Osteocyte (in vitro differentiated cells): ENCODE measurements at regions not wholly inside any gene's neighbourhood (a gene's known extent, or its start where the extent isn't known, plus 50 kb on each side); places are given as distances from the start of the nearest gene placed in this dataset.

Experiments used
- DNase-seq: peaks from one replicate; pipeline ENCODE4 v3.0.0; 2021; ENCODE audit warnings: mixed read lengths; ENCODE audit not compliant: unreplicated experiment; ENCODE audit errors: extremely low spot score
- H3K27ac Mint-ChIP-seq: one replicate; pipeline ENCODE4 v1.8.0; 2021; ENCODE audit warnings: mild to moderate bottlenecking, mixed read lengths; ENCODE audit not compliant: unreplicated experiment
- H3K27me3 Mint-ChIP-seq: one replicate; pipeline ENCODE4 v1.8.0; 2021; ENCODE audit warnings: mixed read lengths; ENCODE audit not compliant: unreplicated experiment
- H3K36me3 Mint-ChIP-seq: one replicate; pipeline ENCODE4 v1.8.0; 2021; ENCODE audit warnings: mixed read lengths; ENCODE audit not compliant: unreplicated experiment
- H3K4me1 Mint-ChIP-seq: one replicate; pipeline ENCODE4 v1.8.0; 2021; ENCODE audit warnings: mixed read lengths; ENCODE audit not compliant: unreplicated experiment
- H3K4me3 Mint-ChIP-seq: one replicate; pipeline ENCODE4 v1.8.0; 2021; ENCODE audit warnings: mild to moderate bottlenecking, moderate library complexity, mixed read lengths; ENCODE audit not compliant: unreplicated experiment
- H3K9me3 Mint-ChIP-seq: one replicate; pipeline ENCODE4 v1.8.0; 2021; ENCODE audit warnings: mixed read lengths; ENCODE audit not compliant: unreplicated experiment
- CTCF ChIP-seq: fragments of 200-600 bp; sonication (generic); IDR thresholded peaks from 2 replicates; pipeline ENCODE4 v1.5.0; 2021; ENCODE audit warnings: antibody characterized with exemption, mild to moderate bottlenecking, moderate library complexity

- no peak overlapping the region for H3K4me3 Mint-ChIP-seq
- no peak for TF ChIP-seq CTCF
- H3K4me1 Mint-ChIP-seq: peaks cover 5% of the 10 kb centered on the region
- no peaks in the 10 kb centered on the region for H3K9me3 Mint-ChIP-seq
- no peaks in the 10 kb centered on the region for H3K36me3 Mint-ChIP-seq
- H3K27ac Mint-ChIP-seq: no peak overlapping the region
- no peak for DNase-seq
- H3K27me3 Mint-ChIP-seq: no peaks in the 10 kb centered on the region
Observed at GRCh38 chr13:48852911-48853727, 122.6 kb upstream of the FNDC3A start.

- Mint-ChIP-seq H3K27me3 (no peaks in the 10 kb centered on the region), H3K9me3 (no peaks in the 10 kb centered on the region), H3K4me1 (peaks cover 5% of the 10 kb centered on the region), H3K4me3 (no peak overlapping the region), H3K27ac (no peak overlapping the region), H3K36me3 (no peaks in the 10 kb centered on the region)
- no peak for TF ChIP-seq CTCF
- DNase-seq: no peak
Observed at GRCh38 chr13:48853728-48854102, 122.0 kb upstream of the FNDC3A start.

GRCh38 chr13:48857576-48857975 lies 118.1 kb upstream of the FNDC3A start:
- no peaks in the 10 kb centered on the region for H3K9me3 Mint-ChIP-seq
- DNase-seq: no peak
- TF ChIP-seq CTCF: no peak
- H3K36me3 Mint-ChIP-seq: no peaks in the 10 kb centered on the region
- H3K4me3 Mint-ChIP-seq: no peak overlapping the region
- peaks cover 3% of the 10 kb centered on the region for H3K27me3 Mint-ChIP-seq
- no peak overlapping the region for H3K27ac Mint-ChIP-seq
- peaks cover 5% of the 10 kb centered on the region for H3K4me1 Mint-ChIP-seq

GRCh38 chr13:48858122-48858902 lies 117.4 kb upstream of the FNDC3A start:
- no peak overlapping the region for H3K4me3 Mint-ChIP-seq
- no peaks in the 10 kb centered on the region for H3K9me3 Mint-ChIP-seq
- peaks cover 5% of the 10 kb centered on the region for H3K4me1 Mint-ChIP-seq
- no peak for DNase-seq
- H3K27ac Mint-ChIP-seq: no peak overlapping the region
- no peak for TF ChIP-seq CTCF
- H3K27me3 Mint-ChIP-seq: peaks cover 3% of the 10 kb centered on the region
- H3K36me3 Mint-ChIP-seq: no peaks in the 10 kb centered on the region
